Hepatocyte (in vitro differentiated cells): ENCODE measurements at regions not wholly inside any gene's neighbourhood (a gene's known extent, or its start where the extent isn't known, plus 50 kb on each side); places are given as distances from the start of the nearest gene placed in this dataset.

ENCODE experiments used
- CTCF ChIP-seq: fragments of 200-600 bp; sonication (generic); IDR thresholded peaks from 2 replicates; pipeline ENCODE4 v1.5.1; 2016; ENCODE audit warnings: antibody characterized with exemption, mild to moderate bottlenecking; ENCODE audit not compliant: poor library complexity
- EZH2 ChIP-seq: fragments of 200-600 bp; sonication (generic); IDR thresholded peaks from 2 replicates; pipeline ENCODE4 v1.6.1; 2016; ENCODE audit warnings: antibody characterized with exemption, mild to moderate bottlenecking, borderline replicate concordance

- TF ChIP-seq CTCF (no peak), EZH2 (no peak)
Measured at GRCh38 chr1:119298687-119299303, 69.8 kb upstream of the HAO2 start.
